ENCODE measurements at regions not wholly inside any gene's neighbourhood (a gene's known extent, or its start where the extent isn't known, plus 50 kb on each side); places are given as distances from the start of the nearest gene placed in this dataset.

- peak overlapping the region; percentile 87 for H3K27ac ChIP-seq
- DNase-seq (ENCODE audit: low read depth, low spot score): no peak
Observed at GRCh38 chr2:172281648-172282570, 145.5 kb upstream of the ITGA6 start.

- DNase-seq (ENCODE audit: low read depth, low spot score): peak; percentile 70
- peak overlapping the region; percentile 87 for H3K27ac ChIP-seq
Observed at GRCh38 chr2:172282944-172283343, 144.4 kb upstream of the ITGA6 start.

- peak overlapping the region; percentile 87 for H3K27ac ChIP-seq
- no peak for DNase-seq (ENCODE audit: low read depth, low spot score)
Observed at GRCh38 chr2:172283476-172283875, 143.9 kb upstream of the ITGA6 start.

- no peak overlapping the region for H3K27ac ChIP-seq
- DNase-seq (ENCODE audit: low read depth, low spot score): no peak
Observed at GRCh38 chr2:172284209-172284608, 143.2 kb upstream of the ITGA6 start.

- no peak for DNase-seq (ENCODE audit: low read depth, low spot score)
- H3K27ac ChIP-seq: no peak overlapping the region
Observed at GRCh38 chr2:172285010-172285621, 142.3 kb upstream of the ITGA6 start.

GRCh38 chr2:172285760-172286159, 141.6 kb upstream of the ITGA6 start:
- DNase-seq (ENCODE audit: low read depth, low spot score): no peak
- H3K27ac ChIP-seq: no peak overlapping the region

GRCh38 chr2:172287190-172287589, 140.2 kb upstream of the ITGA6 start:
- no peak overlapping the region for H3K27ac ChIP-seq
- DNase-seq (ENCODE audit: low read depth, low spot score): no peak

- no peak for DNase-seq (ENCODE audit: low read depth, low spot score)
- H3K27ac ChIP-seq: no peak overlapping the region
Observed at GRCh38 chr2:172287605-172288315, 139.6 kb upstream of the ITGA6 start.

- no peak overlapping the region for H3K27ac ChIP-seq
- peak; percentile 73 for DNase-seq (ENCODE audit: low read depth, low spot score)
Observed at GRCh38 chr2:172288603-172289002, 138.8 kb upstream of the ITGA6 start.

- H3K27ac ChIP-seq: no peak overlapping the region
- DNase-seq (ENCODE audit: low read depth, low spot score): no peak
Observed at GRCh38 chr2:172293952-172294351, 133.4 kb upstream of the ITGA6 start.

GRCh38 chr2:172294983-172295382, 132.4 kb upstream of the ITGA6 start:
- DNase-seq (ENCODE audit: low read depth, low spot score): no peak
- no peak overlapping the region for H3K27ac ChIP-seq

GRCh38 chr2:172295677-172296076, 131.7 kb upstream of the ITGA6 start:
- no peak overlapping the region for H3K27ac ChIP-seq
- DNase-seq (ENCODE audit: low read depth, low spot score): no peak

GRCh38 chr2:172296267-172297046, 130.9 kb upstream of the ITGA6 start:
- H3K27ac ChIP-seq: no peak overlapping the region
- no peak for DNase-seq (ENCODE audit: low read depth, low spot score)

- DNase-seq (ENCODE audit: low read depth, low spot score): no peak
Observed at GRCh38 chr2:172297531-172297930, 129.9 kb upstream of the ITGA6 start.

GRCh38 chr2:172297950-172298349, 129.4 kb upstream of the ITGA6 start:
- DNase-seq (ENCODE audit: low read depth, low spot score): no peak
- no peak overlapping the region for H3K27ac ChIP-seq

More at GRCh38 chr2:172297531-172297930, 129.9 kb upstream of the ITGA6 start:
- no peak overlapping the region for H3K27ac ChIP-seq

- no peak for DNase-seq (ENCODE audit: low read depth, low spot score)
- H3K27ac ChIP-seq: no peak overlapping the region
Observed at GRCh38 chr2:172299741-172300140, 127.6 kb upstream of the ITGA6 start.

GRCh38 chr2:172300851-172301250, 126.5 kb upstream of the ITGA6 start:
- DNase-seq (ENCODE audit: low read depth, low spot score): no peak
- no peak overlapping the region for H3K27ac ChIP-seq

- H3K27ac ChIP-seq: no peak overlapping the region
- no peak for DNase-seq (ENCODE audit: low read depth, low spot score)
Observed at GRCh38 chr2:172305066-172305465, 122.3 kb upstream of the ITGA6 start.

- peak overlapping the region; percentile 74 for H3K27ac ChIP-seq
Observed at GRCh38 chr2:172307800-172308199, 119.6 kb upstream of the ITGA6 start.

GRCh38 chr2:172308253-172308935, 119.0 kb upstream of the ITGA6 start:
- no peak for DNase-seq (ENCODE audit: low read depth, low spot score)
- H3K27ac ChIP-seq: peak overlapping the region; percentile 74

More at GRCh38 chr2:172307800-172308199, 119.6 kb upstream of the ITGA6 start:
- DNase-seq (ENCODE audit: low read depth, low spot score): no peak

All from epithelial cell of prostate (primary cell).